Smooth muscle cell (in vitro differentiated cells): ENCODE measurements at regions not wholly inside any gene's neighbourhood (a gene's known extent, or its start where the extent isn't known, plus 50 kb on each side); places are given as distances from the start of the nearest gene placed in this dataset.
A peak's percentile ranks its signal among the peaks of the same experiment; 100 is the strongest.

ENCODE experiments used
- DNase-seq: peaks from one replicate; lab custom pipeline; 2025; ENCODE audit not compliant: unreplicated experiment; lab: John Stamatoyannopoulos, UW
- H2AFZ ChIP-seq: fragments of 200-600 bp; sonication (generic); 2 replicates; pipeline ENCODE4 v1.6.0; 2016; ENCODE audit warnings: antibody characterized with exemption, low read depth, mild to moderate bottlenecking
- H3F3A ChIP-seq: fragments of 200-600 bp; sonication (generic); 2 replicates; pipeline ENCODE4 v1.6.0; 2017; ENCODE audit warnings: antibody characterized with exemption, low read depth
- H3K27ac ChIP-seq: fragments of 200-600 bp; sonication (generic); 2 replicates; pipeline ENCODE4 v1.5.1; 2016; ENCODE audit warnings: low read depth, mild to moderate bottlenecking
- H3K27me3 ChIP-seq: fragments of 200-600 bp; sonication (generic); 2 replicates; pipeline ENCODE4 v1.6.1; 2016; ENCODE audit warnings: low read depth, mild to moderate bottlenecking
- H3K36me3 ChIP-seq: fragments of 200-600 bp; sonication (generic); 2 replicates; pipeline ENCODE4 v1.5.1; 2016; ENCODE audit warnings: low read depth
- H3K4me1 ChIP-seq: fragments of 200-600 bp; sonication (generic); 2 replicates; pipeline ENCODE4 v1.5.1; 2016; ENCODE audit warnings: low read depth
- H3K4me2 ChIP-seq: fragments of 200-600 bp; sonication (generic); 2 replicates; pipeline ENCODE4 v1.6.0; 2016; ENCODE audit warnings: mild to moderate bottlenecking
- H3K4me3 ChIP-seq: fragments of 200-600 bp; sonication (generic); 2 replicates; pipeline ENCODE4 v1.5.1; 2016; ENCODE audit warnings: mild to moderate bottlenecking
- H3K79me2 ChIP-seq: fragments of 200-600 bp; sonication (generic); 2 replicates; pipeline ENCODE4 v1.6.0; 2016; ENCODE audit warnings: low read depth, mild to moderate bottlenecking
- H3K9ac ChIP-seq: fragments of 200-600 bp; sonication (generic); 2 replicates; pipeline ENCODE4 v1.6.0; 2016; ENCODE audit warnings: low read depth
- H3K9me3 ChIP-seq: fragments of 200-600 bp; sonication (generic); replicated peaks from 2 replicates; pipeline ENCODE4 v1.5.1; 2016; ENCODE audit warnings: low read depth
- H4K20me1 ChIP-seq: fragments of 200-600 bp; sonication (generic); 2 replicates; pipeline ENCODE4 v1.6.0; 2016; ENCODE audit warnings: low read depth
- CTCF ChIP-seq: fragments of 200-600 bp; sonication (generic); IDR thresholded peaks from 2 replicates; pipeline ENCODE4 v1.5.1; 2017; ENCODE audit warnings: borderline replicate concordance, mild to moderate bottlenecking, antibody characterized with exemption; ENCODE audit not compliant: insufficient read depth, poor library complexity, severe bottlenecking
- WGBS: methylation state at CpG from one replicate; pipeline ENCODE4 v1.1.7; 2016; ENCODE audit warnings: low lambda C conversion rate; 5-methylcytosine and 5-hydroxymethylcytosine counted together

GRCh38 chrX:95885074-95885473 is 799.6 kb upstream of the DIAPH2 start:
- H3K27ac ChIP-seq, result no peak overlapping the region
- no peaks in the 10 kb centered on the region for H3F3A ChIP-seq
- peaks cover 4% of the 10 kb centered on the region for H3K9me3 ChIP-seq
- H3K36me3 ChIP-seq, result no peaks in the 10 kb centered on the region
- 50% methylated on average over 3 of the region's 3 CpGs for WGBS
- no peaks in the 10 kb centered on the region for H3K4me1 ChIP-seq
- no peaks in the 10 kb centered on the region for H3K27me3 ChIP-seq
- H4K20me1 ChIP-seq, result no peaks in the 10 kb centered on the region
- H3K79me2 ChIP-seq, result no peaks in the 10 kb centered on the region
- no peak overlapping the region for H3K9ac ChIP-seq
- peak overlapping the region; percentile 57 for H3K4me2 ChIP-seq
- DNase-seq, result no peak
- H3K4me3 ChIP-seq, result no peak overlapping the region
- H2AFZ ChIP-seq, result no peak overlapping the region
- TF ChIP-seq CTCF, result no peak

DNA sequence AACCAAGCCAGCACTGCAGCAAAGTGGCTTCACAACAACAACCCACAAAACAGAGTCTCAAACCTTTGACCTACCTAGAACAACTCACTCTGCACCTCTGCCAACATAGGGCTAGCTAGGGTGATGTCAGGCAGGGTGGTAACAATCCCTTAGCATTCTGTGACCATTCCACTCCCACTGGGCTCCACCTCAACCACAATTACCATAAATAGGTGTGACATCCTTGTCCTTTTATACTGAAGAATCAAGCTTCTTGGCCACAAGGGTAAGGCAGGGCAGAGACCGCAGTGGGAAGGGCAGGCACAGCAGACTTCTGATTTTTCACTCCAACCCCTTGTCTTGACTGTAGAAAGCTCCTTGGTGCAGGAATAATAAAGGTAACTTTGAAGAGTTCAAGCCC is 795.4 kb upstream of the DIAPH2 start:
- no peaks in the 10 kb centered on the region for H3K4me1 ChIP-seq
- no peaks in the 10 kb centered on the region for H3F3A ChIP-seq
- no peaks in the 10 kb centered on the region for H4K20me1 ChIP-seq
- H2AFZ ChIP-seq, result no peak overlapping the region
- H3K27ac ChIP-seq, result no peak overlapping the region
- no peak overlapping the region for H3K4me3 ChIP-seq
- no peak overlapping the region for H3K9ac ChIP-seq
- H3K36me3 ChIP-seq, result no peaks in the 10 kb centered on the region
- H3K27me3 ChIP-seq, result no peaks in the 10 kb centered on the region
- peaks cover 3% of the 10 kb centered on the region for H3K9me3 ChIP-seq
- H3K79me2 ChIP-seq, result no peaks in the 10 kb centered on the region
- TF ChIP-seq CTCF, result no peak
- WGBS, result 80% methylated on average over 1 of the region's 1 CpG
- no peak for DNase-seq
- no peak overlapping the region for H3K4me2 ChIP-seq

GRCh38 chrX:95893636-95894035 is 791.0 kb upstream of the DIAPH2 start:
- no peak for TF ChIP-seq CTCF
- H3K9ac ChIP-seq, result no peak overlapping the region
- no peak overlapping the region for H3K4me2 ChIP-seq
- no peaks in the 10 kb centered on the region for H3K36me3 ChIP-seq
- no peaks in the 10 kb centered on the region for H4K20me1 ChIP-seq
- H3K27me3 ChIP-seq, result no peaks in the 10 kb centered on the region
- 75% methylated on average over 2 of the region's 2 CpGs for WGBS
- no peaks in the 10 kb centered on the region for H3K9me3 ChIP-seq
- H3K4me3 ChIP-seq, result no peak overlapping the region
- H3K79me2 ChIP-seq, result no peaks in the 10 kb centered on the region
- H3K27ac ChIP-seq, result no peak overlapping the region
- DNase-seq, result no peak
- no peaks in the 10 kb centered on the region for H3F3A ChIP-seq
- no peaks in the 10 kb centered on the region for H3K4me1 ChIP-seq
- H2AFZ ChIP-seq, result no peak overlapping the region

GRCh38 chrX:95903490-95903889 is 781.2 kb upstream of the DIAPH2 start:
- TF ChIP-seq CTCF, result no peak
- Histone ChIP-seq H3F3A (no peaks in the 10 kb centered on the region), H3K27ac (no peak overlapping the region), H3K27me3 (no peaks in the 10 kb centered on the region), H2AFZ (peak overlapping the region; percentile 44), H3K4me2 (peak overlapping the region; percentile 32), H3K4me3 (no peak overlapping the region), H3K79me2 (no peaks in the 10 kb centered on the region), H3K4me1 (peaks cover 6% of the 10 kb centered on the region), H3K9ac (no peak overlapping the region), H3K9me3 (no peaks in the 10 kb centered on the region), H3K36me3 (no peaks in the 10 kb centered on the region), H4K20me1 (no peaks in the 10 kb centered on the region)
- 23% methylated on average over 3 of the region's 3 CpGs for WGBS
- no peak for DNase-seq
